ENCODE measurements at regions not wholly inside any gene's neighbourhood (a gene's known extent, or its start where the extent isn't known, plus 50 kb on each side); places are given as distances from the start of the nearest gene placed in this dataset.

GRCh38 chr15:27702581-27702980 lies 396.5 kb downstream of the OCA2 start:
- WGBS, 5 donors: 78 to 84% (median 82%) methylated on average over 4 of the region's 4 CpGs
- no peak overlapping the region for H3K27ac ChIP-seq
- H3K4me1 ChIP-seq: no peaks in the 10 kb centered on the region
- intact Hi-C loops (cut with DNase I; ENCODE audit: low total_unique reads): no loop called here
- H3K27me3 ChIP-seq (replicated peaks in 1 of 7): no peaks in the 10 kb centered on the region
- DNase-seq: no peak
- peaks cover 0 to 56% (median 2%) of the 10 kb centered on the region in 8 donors for H3K9me3 ChIP-seq
- no peaks in the 10 kb centered on the region for H3K36me3 ChIP-seq
- no peak for TF ChIP-seq CTCF (IDR thresholded peaks at IDR 0.05 in 8 of 11, conservative IDR thresholded peaks at IDR 0.05 in 3 of 11)
- no peak for TF ChIP-seq POLR2AphosphoS5 (IDR thresholded peaks at IDR 0.05)
- no peak for TF ChIP-seq POLR2A (IDR thresholded peaks at IDR 0.05)
- no peak overlapping the region for H3K4me3 ChIP-seq

- intact Hi-C loops (cut with DNase I; ENCODE audit: low total_unique reads): no loop called here
- no peak for TF ChIP-seq POLR2A (IDR thresholded peaks at IDR 0.05)
- no peak for TF ChIP-seq CTCF (IDR thresholded peaks at IDR 0.05 in 8 of 11, conservative IDR thresholded peaks at IDR 0.05 in 3 of 11)
- TF ChIP-seq POLR2AphosphoS5 (IDR thresholded peaks at IDR 0.05): no peak
- H3K4me1 ChIP-seq: no peaks in the 10 kb centered on the region
These were observed 397.2 kb downstream of the OCA2 start for GRCh38 chr15:27701956-27702355.

GRCh38 chr15:27701014-27701413 lies 398.1 kb downstream of the OCA2 start:
- Histone ChIP-seq H3K9me3 (peaks cover 0 to 43% (median 0%) of the 10 kb centered on the region in 8 donors), H3K4me3 (no peak overlapping the region), H3K36me3 (no peaks in the 10 kb centered on the region), H3K27me3 (replicated peaks in 1 of 7) (no peaks in the 10 kb centered on the region), H3K27ac (no peak overlapping the region), H3K4me1 (no peaks in the 10 kb centered on the region)
- TF ChIP-seq CTCF (IDR thresholded peaks at IDR 0.05 in 8 of 11, conservative IDR thresholded peaks at IDR 0.05 in 3 of 11) (no peak), POLR2AphosphoS5 (IDR thresholded peaks at IDR 0.05) (no peak), POLR2A (IDR thresholded peaks at IDR 0.05) (no peak)
- intact Hi-C loops (cut with DNase I; ENCODE audit: low total_unique reads): no loop called here
- WGBS, 5 donors: 79 to 89% (median 82%) methylated on average over 3 of the region's 3 CpGs
- no peak for DNase-seq

More at GRCh38 chr15:27701956-27702355, 397.2 kb downstream of the OCA2 start:
- Histone ChIP-seq H3K36me3 (no peaks in the 10 kb centered on the region), H3K27me3 (replicated peaks in 1 of 7) (no peaks in the 10 kb centered on the region), H3K9me3 (peaks cover 0 to 50% (median 0%) of the 10 kb centered on the region in 8 donors), H3K27ac (no peak overlapping the region), H3K4me3 (no peak overlapping the region)
- DNase-seq: no peak
- WGBS, 5 donors: 82 to 92% (median 85%) methylated on average over 9 to 11 of the region's 11 CpGs

GRCh38 chr15:27699699-27700098 lies 399.4 kb downstream of the OCA2 start:
- TF ChIP-seq POLR2A (IDR thresholded peaks at IDR 0.05): no peak
- TF ChIP-seq POLR2AphosphoS5 (IDR thresholded peaks at IDR 0.05): no peak
- no peak for TF ChIP-seq CTCF (IDR thresholded peaks at IDR 0.05 in 8 of 11, conservative IDR thresholded peaks at IDR 0.05 in 3 of 11)
- H3K36me3 ChIP-seq: no peaks in the 10 kb centered on the region
- H3K27ac ChIP-seq: no peak overlapping the region
- intact Hi-C loops (cut with DNase I; ENCODE audit: low total_unique reads): no loop called here
- 59 to 81% (median 73%) methylated on average over 4 of the region's 4 CpGs for WGBS, 5 donors
- peaks cover 0 to 36% (median 0%) of the 10 kb centered on the region in 8 donors for H3K9me3 ChIP-seq
- no peaks in the 10 kb centered on the region for H3K27me3 ChIP-seq (replicated peaks in 1 of 7)
- no peak overlapping the region for H3K4me3 ChIP-seq
- no peaks in the 10 kb centered on the region for H3K4me1 ChIP-seq
- DNase-seq: no peak

All from spleen (tissue), 11 donors.